Endothelial cell of hepatic sinusoid (primary cell): ENCODE measurements at regions not wholly inside any gene's neighbourhood (a gene's known extent, or its start where the extent isn't known, plus 50 kb on each side); places are given as distances from the start of the nearest gene placed in this dataset.

Experiments used
- in situ Hi-C: cut with HindIII; loops from 2 replicates; pipeline ENCODE4 v1.10.0; 2017; ENCODE audit warnings: low sequenced_read_pairs

- in situ Hi-C loops = no loop called here
Observed at GRCh38 chr18:41466436-41467160, 488.4 kb upstream of the PIK3C3 start.

- in situ Hi-C loops = no loop called here
Observed at GRCh38 chr18:41465386-41465785, 489.6 kb upstream of the PIK3C3 start.

GRCh38 chr18:41464278-41464677, 490.8 kb upstream of the PIK3C3 start:
- in situ Hi-C loops = no loop called here

- in situ Hi-C loops = no loop called here
Observed at GRCh38 chr18:41462946-41463345, 492.1 kb upstream of the PIK3C3 start.

- in situ Hi-C loops = no loop called here
Observed at GRCh38 chr18:41461114-41461513, 493.9 kb upstream of the PIK3C3 start.

GRCh38 chr18:41459656-41460055, 495.4 kb upstream of the PIK3C3 start:
- in situ Hi-C loops = no loop called here

GRCh38 chr18:41458376-41458775, 496.7 kb upstream of the PIK3C3 start:
- in situ Hi-C loops = no loop called here

- in situ Hi-C loops = no loop called here
Observed at GRCh38 chr18:41457765-41458326, 497.2 kb upstream of the PIK3C3 start.

- in situ Hi-C loops = no loop called here
Observed at GRCh38 chr18:41456831-41457230, 498.2 kb upstream of the PIK3C3 start.

- in situ Hi-C loops = no loop called here
Observed at GRCh38 chr18:41449612-41450011, 505.4 kb upstream of the PIK3C3 start.

GRCh38 chr18:41444943-41445342, 510.1 kb upstream of the PIK3C3 start:
- in situ Hi-C loops = no loop called here

- in situ Hi-C loops = no loop called here
Observed at GRCh38 chr18:41436772-41437171, 518.3 kb upstream of the PIK3C3 start.

- in situ Hi-C loops = no loop called here
Observed at GRCh38 chr18:41418598-41418997, 536.4 kb upstream of the PIK3C3 start.

- in situ Hi-C loops = no loop called here
Observed at GRCh38 chr18:41416044-41416443, 539.0 kb upstream of the PIK3C3 start.

GRCh38 chr18:41410006-41410405, 545.0 kb upstream of the PIK3C3 start:
- in situ Hi-C loops = no loop called here

- in situ Hi-C loops = no loop called here
Observed at GRCh38 chr18:41406834-41407233, 548.2 kb upstream of the PIK3C3 start.

- in situ Hi-C loops = no loop called here
Observed at GRCh38 chr18:41396861-41397260, 558.2 kb upstream of the PIK3C3 start.

GRCh38 chr18:41396211-41396610, 558.8 kb upstream of the PIK3C3 start:
- in situ Hi-C loops = no loop called here

GRCh38 chr18:41395695-41396094, 559.3 kb upstream of the PIK3C3 start:
- in situ Hi-C loops = no loop called here

GRCh38 chr18:41391616-41392595, 563.1 kb upstream of the PIK3C3 start:
- in situ Hi-C loops = no loop called here

- in situ Hi-C loops = no loop called here
Observed at GRCh38 chr18:41390309-41390708, 564.7 kb upstream of the PIK3C3 start.

GRCh38 chr18:41378598-41378997, 576.4 kb upstream of the PIK3C3 start:
- in situ Hi-C loops = no loop called here
